Uterus (tissue), 3 donors: ENCODE measurements at regions not wholly inside any gene's neighbourhood (a gene's known extent, or its start where the extent isn't known, plus 50 kb on each side); places are given as distances from the start of the nearest gene placed in this dataset.
"Not testable (repeated sequence)": the region's sequence is repeated elsewhere in the genome, so short reads cannot be mapped to it uniquely, and the experiment has no call there.

ENCODE experiments used
- DNase-seq, 2 donors: peaks; one replicate each; pipeline ENCODE4 v3.0.0-alpha.2; 2019 to 2020
- H3K27ac ChIP-seq, 2 donors: fragments of 200-600 bp; sonication (generic); 1 replicate in 1 of 2; 2 replicates in 1 of 2; pipeline ENCODE4 v1.5.1; 2016 to 2018
- H3K27me3 ChIP-seq, 2 donors: fragments of 200-600 bp; sonication (generic); one replicate each; pipeline ENCODE4 v1.5.1; 2018 to 2019; ENCODE audit warnings: control low read depth in 1 of 2
- H3K36me3 ChIP-seq, 2 donors: fragments of 200-600 bp; sonication (generic); one replicate each; pipeline ENCODE4 v1.5.1; 2019; ENCODE audit warnings: control low read depth in 1 of 2
- H3K4me1 ChIP-seq, 2 donors: fragments of 200-600 bp; sonication (generic); one replicate each; pipeline ENCODE4 v1.5.1; 2018 to 2019; ENCODE audit warnings: control low read depth in 1 of 2
- H3K4me3 ChIP-seq, 2 donors: fragments of 200-600 bp; sonication (generic); 1 replicate in 1 of 2; 2 replicates in 1 of 2; pipeline ENCODE4 v1.5.1; 2018 to 2019; ENCODE audit warnings: mild to moderate bottlenecking in 1 of 2
- H3K9me3 ChIP-seq, 2 donors: fragments of 200-600 bp; sonication (generic); one replicate each; pipeline ENCODE4 v1.5.1; 2019; ENCODE audit warnings: control low read depth in 1 of 2
- POLR2A ChIP-seq, 2 donors: fragments of 450-650 bp; IDR thresholded peaks; one replicate each; pipeline ENCODE4 v1.6.1; 2016; ENCODE audit warnings: antibody characterized with exemption in 2 of 2, mild to moderate bottlenecking in 1 of 2, moderate library complexity in 1 of 2
- intact Hi-C: fragments of 100-400 bp; cut with DNase I; formaldehyde crosslinking; loops from one replicate; pipeline ENCODE4 v1.15.1; 2023; ENCODE audit warnings: low total_unique reads
- TF ChIP-seq, protein P1 (sequence below), 4 experiments: fragments of 200-600 bp in 2 of 4; fragments of 450-650 bp in 2 of 4; sonication (generic) in 2 of 4; IDR thresholded peaks; one replicate each; pipeline ENCODE4 v1.5.1; 2016 to 2019; ENCODE audit warnings: antibody characterized with exemption in 4 of 4, mild to moderate bottlenecking in 2 of 4, moderate library complexity in 1 of 4
- donor health status: DM: yes; HTN: yes; CAD: no.

- H3K27ac ChIP-seq, result no peak overlapping the region
- no peaks in the 10 kb centered on the region for H3K27me3 ChIP-seq
- intact Hi-C loops, result no loop called here
- no peak for TF ChIP-seq POLR2A (IDR thresholded peaks at IDR 0.05)
- TF ChIP-seq, protein P1, sequence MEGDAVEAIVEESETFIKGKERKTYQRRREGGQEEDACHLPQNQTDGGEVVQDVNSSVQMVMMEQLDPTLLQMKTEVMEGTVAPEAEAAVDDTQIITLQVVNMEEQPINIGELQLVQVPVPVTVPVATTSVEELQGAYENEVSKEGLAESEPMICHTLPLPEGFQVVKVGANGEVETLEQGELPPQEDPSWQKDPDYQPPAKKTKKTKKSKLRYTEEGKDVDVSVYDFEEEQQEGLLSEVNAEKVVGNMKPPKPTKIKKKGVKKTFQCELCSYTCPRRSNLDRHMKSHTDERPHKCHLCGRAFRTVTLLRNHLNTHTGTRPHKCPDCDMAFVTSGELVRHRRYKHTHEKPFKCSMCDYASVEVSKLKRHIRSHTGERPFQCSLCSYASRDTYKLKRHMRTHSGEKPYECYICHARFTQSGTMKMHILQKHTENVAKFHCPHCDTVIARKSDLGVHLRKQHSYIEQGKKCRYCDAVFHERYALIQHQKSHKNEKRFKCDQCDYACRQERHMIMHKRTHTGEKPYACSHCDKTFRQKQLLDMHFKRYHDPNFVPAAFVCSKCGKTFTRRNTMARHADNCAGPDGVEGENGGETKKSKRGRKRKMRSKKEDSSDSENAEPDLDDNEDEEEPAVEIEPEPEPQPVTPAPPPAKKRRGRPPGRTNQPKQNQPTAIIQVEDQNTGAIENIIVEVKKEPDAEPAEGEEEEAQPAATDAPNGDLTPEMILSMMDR (IDR thresholded peaks at IDR 0.05), result no peak
- no peaks in the 10 kb centered on the region for H3K36me3 ChIP-seq
- H3K9me3 ChIP-seq, result no peaks in the 10 kb centered on the region
- H3K4me3 ChIP-seq, result no peak overlapping the region
- DNase-seq, result no peak
- H3K4me1 ChIP-seq, result no peaks in the 10 kb centered on the region
Observed at GRCh38 chr6:14772188-14772587, 473.7 kb upstream of the JARID2 start.

- Histone ChIP-seq H3K27ac (no peak overlapping the region), H3K27me3 (no peaks in the 10 kb centered on the region), H3K36me3 (no peaks in the 10 kb centered on the region), H3K9me3 (no peaks in the 10 kb centered on the region), H3K4me3 (no peak overlapping the region), H3K4me1 (no peaks in the 10 kb centered on the region)
- DNase-seq, result no peak
- TF ChIP-seq, protein P1 (IDR thresholded peaks at IDR 0.05), result no peak
- TF ChIP-seq POLR2A (IDR thresholded peaks at IDR 0.05), result no peak
- intact Hi-C loops, result no loop called here
Observed at GRCh38 chr6:14775528-14775927, 470.3 kb upstream of the JARID2 start.

DNA sequence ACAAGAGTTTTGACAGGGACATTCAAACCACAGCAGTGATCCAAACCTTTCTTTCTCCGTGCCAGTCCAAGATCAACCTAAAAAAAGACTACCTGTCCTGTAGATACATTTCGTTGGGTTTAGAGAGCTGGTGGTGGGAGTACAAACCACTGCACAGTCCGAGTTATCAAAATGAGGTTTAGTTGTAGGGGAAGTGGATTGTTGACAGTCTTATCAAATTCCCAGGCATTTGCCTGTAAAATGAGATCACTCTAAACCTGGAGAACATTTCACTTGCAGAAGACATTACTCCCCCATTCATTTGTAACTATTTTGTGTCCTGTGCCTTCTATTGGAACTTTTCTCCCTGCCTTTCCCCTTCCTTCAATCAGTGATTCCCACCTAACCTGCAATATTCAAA is 469.6 kb upstream of the JARID2 start:
- Histone ChIP-seq H3K4me3 (no peak overlapping the region), H3K27me3 (no peaks in the 10 kb centered on the region), H3K27ac (no peak overlapping the region), H3K4me1 (no peaks in the 10 kb centered on the region), H3K36me3 (no peaks in the 10 kb centered on the region), H3K9me3 (no peaks in the 10 kb centered on the region)
- TF ChIP-seq, protein P1 (IDR thresholded peaks at IDR 0.05), result no peak
- TF ChIP-seq POLR2A (IDR thresholded peaks at IDR 0.05), result no peak
- intact Hi-C loops, result no loop called here
- DNase-seq, result no peak

DNA sequence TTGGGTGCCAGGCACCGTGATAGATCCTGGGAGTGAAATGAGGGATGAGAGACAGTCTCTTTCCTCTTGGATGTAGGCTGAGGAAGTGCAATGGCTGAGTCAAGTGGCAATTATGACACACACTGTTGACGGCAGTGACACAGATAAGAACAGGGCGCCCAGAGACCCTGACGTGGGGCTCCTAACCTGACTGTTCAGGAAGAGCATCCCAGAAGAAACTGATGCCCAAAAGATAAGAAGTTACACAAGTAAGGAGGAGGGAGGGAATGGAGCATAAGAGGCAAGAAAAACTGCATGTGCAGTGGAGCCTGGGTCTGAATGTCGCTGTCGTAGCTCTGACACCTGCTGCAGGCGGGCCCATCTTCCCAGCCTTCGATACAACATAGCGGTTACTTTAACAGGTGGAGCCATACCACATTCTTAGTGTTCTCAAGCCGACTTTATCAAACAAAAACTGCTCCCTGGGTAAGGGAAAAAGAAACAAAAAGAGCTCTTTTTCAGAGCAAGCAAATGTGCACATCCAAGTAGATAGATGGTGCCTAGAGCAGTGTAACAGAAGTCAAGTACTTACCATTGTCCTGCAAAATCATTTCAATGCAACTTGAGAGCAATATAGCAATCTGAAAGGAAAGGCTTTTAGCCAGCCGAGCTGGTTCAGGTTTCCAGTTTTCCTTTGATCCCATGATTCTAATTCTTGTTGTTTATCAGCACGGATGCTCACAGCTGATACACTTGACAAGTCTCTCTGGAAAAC is 463.9 kb upstream of the JARID2 start:
- no peak for TF ChIP-seq POLR2A (IDR thresholded peaks at IDR 0.05)
- TF ChIP-seq, protein P1 (IDR thresholded peaks at IDR 0.05), result no peak
- Histone ChIP-seq H3K27me3 (no peaks in the 10 kb centered on the region), H3K9me3 (no peaks in the 10 kb centered on the region), H3K4me3 (no peak overlapping the region), H3K36me3 (no peaks in the 10 kb centered on the region), H3K27ac (no peak overlapping the region), H3K4me1 (no peaks in the 10 kb centered on the region)
- intact Hi-C loops, result no loop called here
- DNase-seq, result no peak

- DNase-seq, H3K4me3 ChIP-seq, H3K27ac ChIP-seq, intact Hi-C loops, H3K4me1 ChIP-seq, H3K9me3 ChIP-seq, H3K36me3 ChIP-seq, H3K27me3 ChIP-seq: not testable (repeated sequence)
Observed at GRCh38 chr6:14782921-14783464, 462.9 kb upstream of the JARID2 start.
